ENCODE measurements at regions not wholly inside any gene's neighbourhood (a gene's known extent, or its start where the extent isn't known, plus 50 kb on each side); places are given as distances from the start of the nearest gene placed in this dataset.

GRCh38 chr2:15685143-15685542, 93.5 kb downstream of the DDX1 start (continued):
- TF ChIP-seq ZNF462 (CRISPR knock-in tag; IDR thresholded peaks at IDR 0.05) = no peak
- TF ChIP-seq POLR2AphosphoS5 (IDR thresholded peaks at IDR 0.05; ENCODE audit: low read depth) = no peak
- TF ChIP-seq, protein P1, sequence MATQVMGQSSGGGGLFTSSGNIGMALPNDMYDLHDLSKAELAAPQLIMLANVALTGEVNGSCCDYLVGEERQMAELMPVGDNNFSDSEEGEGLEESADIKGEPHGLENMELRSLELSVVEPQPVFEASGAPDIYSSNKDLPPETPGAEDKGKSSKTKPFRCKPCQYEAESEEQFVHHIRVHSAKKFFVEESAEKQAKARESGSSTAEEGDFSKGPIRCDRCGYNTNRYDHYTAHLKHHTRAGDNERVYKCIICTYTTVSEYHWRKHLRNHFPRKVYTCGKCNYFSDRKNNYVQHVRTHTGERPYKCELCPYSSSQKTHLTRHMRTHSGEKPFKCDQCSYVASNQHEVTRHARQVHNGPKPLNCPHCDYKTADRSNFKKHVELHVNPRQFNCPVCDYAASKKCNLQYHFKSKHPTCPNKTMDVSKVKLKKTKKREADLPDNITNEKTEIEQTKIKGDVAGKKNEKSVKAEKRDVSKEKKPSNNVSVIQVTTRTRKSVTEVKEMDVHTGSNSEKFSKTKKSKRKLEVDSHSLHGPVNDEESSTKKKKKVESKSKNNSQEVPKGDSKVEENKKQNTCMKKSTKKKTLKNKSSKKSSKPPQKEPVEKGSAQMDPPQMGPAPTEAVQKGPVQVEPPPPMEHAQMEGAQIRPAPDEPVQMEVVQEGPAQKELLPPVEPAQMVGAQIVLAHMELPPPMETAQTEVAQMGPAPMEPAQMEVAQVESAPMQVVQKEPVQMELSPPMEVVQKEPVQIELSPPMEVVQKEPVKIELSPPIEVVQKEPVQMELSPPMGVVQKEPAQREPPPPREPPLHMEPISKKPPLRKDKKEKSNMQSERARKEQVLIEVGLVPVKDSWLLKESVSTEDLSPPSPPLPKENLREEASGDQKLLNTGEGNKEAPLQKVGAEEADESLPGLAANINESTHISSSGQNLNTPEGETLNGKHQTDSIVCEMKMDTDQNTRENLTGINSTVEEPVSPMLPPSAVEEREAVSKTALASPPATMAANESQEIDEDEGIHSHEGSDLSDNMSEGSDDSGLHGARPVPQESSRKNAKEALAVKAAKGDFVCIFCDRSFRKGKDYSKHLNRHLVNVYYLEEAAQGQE (IDR thresholded peaks at IDR 0.05; ENCODE audit: unreplicated experiment) = no peak
- TF ChIP-seq EZH2 (IDR thresholded peaks at IDR 0.05; ENCODE audit: low read depth, unreplicated experiment) = no peak
- no peak for TF ChIP-seq ZNF331 (CRISPR knock-in tag; IDR thresholded peaks at IDR 0.05; ENCODE audit: low read depth)
- TF ChIP-seq, protein P2, sequence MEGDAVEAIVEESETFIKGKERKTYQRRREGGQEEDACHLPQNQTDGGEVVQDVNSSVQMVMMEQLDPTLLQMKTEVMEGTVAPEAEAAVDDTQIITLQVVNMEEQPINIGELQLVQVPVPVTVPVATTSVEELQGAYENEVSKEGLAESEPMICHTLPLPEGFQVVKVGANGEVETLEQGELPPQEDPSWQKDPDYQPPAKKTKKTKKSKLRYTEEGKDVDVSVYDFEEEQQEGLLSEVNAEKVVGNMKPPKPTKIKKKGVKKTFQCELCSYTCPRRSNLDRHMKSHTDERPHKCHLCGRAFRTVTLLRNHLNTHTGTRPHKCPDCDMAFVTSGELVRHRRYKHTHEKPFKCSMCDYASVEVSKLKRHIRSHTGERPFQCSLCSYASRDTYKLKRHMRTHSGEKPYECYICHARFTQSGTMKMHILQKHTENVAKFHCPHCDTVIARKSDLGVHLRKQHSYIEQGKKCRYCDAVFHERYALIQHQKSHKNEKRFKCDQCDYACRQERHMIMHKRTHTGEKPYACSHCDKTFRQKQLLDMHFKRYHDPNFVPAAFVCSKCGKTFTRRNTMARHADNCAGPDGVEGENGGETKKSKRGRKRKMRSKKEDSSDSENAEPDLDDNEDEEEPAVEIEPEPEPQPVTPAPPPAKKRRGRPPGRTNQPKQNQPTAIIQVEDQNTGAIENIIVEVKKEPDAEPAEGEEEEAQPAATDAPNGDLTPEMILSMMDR (conservative IDR thresholded peaks at IDR 0.05; ENCODE audit: low read depth in 2 of 2) = no peak
- TF ChIP-seq STAT1 (IDR thresholded peaks at IDR 0.05; ENCODE audit: unreplicated experiment) = no peak
- TF ChIP-seq JUNB (IDR thresholded peaks at IDR 0.05; ENCODE audit: unreplicated experiment) = no peak

All from GM23338 (cell line).